ENCODE measurements at regions not wholly inside any gene's neighbourhood (a gene's known extent, or its start where the extent isn't known, plus 50 kb on each side); places are given as distances from the start of the nearest gene placed in this dataset.
A peak's percentile ranks its signal among the peaks of the same experiment; 100 is the strongest.
"Not testable (repeated sequence)": the region's sequence is repeated elsewhere in the genome, so short reads cannot be mapped to it uniquely, and the experiment has no call there.

GRCh38 chr2:47720036-47720435, 62.9 kb upstream of the MSH6 start:
- peak; percentile 38 for DNase-seq (ENCODE audit: low read depth)
- TF ChIP-seq, protein P1, sequence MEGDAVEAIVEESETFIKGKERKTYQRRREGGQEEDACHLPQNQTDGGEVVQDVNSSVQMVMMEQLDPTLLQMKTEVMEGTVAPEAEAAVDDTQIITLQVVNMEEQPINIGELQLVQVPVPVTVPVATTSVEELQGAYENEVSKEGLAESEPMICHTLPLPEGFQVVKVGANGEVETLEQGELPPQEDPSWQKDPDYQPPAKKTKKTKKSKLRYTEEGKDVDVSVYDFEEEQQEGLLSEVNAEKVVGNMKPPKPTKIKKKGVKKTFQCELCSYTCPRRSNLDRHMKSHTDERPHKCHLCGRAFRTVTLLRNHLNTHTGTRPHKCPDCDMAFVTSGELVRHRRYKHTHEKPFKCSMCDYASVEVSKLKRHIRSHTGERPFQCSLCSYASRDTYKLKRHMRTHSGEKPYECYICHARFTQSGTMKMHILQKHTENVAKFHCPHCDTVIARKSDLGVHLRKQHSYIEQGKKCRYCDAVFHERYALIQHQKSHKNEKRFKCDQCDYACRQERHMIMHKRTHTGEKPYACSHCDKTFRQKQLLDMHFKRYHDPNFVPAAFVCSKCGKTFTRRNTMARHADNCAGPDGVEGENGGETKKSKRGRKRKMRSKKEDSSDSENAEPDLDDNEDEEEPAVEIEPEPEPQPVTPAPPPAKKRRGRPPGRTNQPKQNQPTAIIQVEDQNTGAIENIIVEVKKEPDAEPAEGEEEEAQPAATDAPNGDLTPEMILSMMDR (conservative IDR thresholded peaks at IDR 0.05; ENCODE audit: control insufficient read depth, insufficient read depth, low read depth, low read length), result no peak

GRCh38 chr2:47719099-47719498, 63.8 kb upstream of the MSH6 start:
- DNase-seq (ENCODE audit: low read depth), result no peak
- TF ChIP-seq, protein P1 (conservative IDR thresholded peaks at IDR 0.05; ENCODE audit: control insufficient read depth, insufficient read depth, low read depth, low read length), result no peak
- H3K4me3 ChIP-seq (ENCODE audit: control insufficient read depth, low read depth, low read length), result no peak overlapping the region

More at GRCh38 chr2:47720036-47720435, 62.9 kb upstream of the MSH6 start:
- H3K4me3 ChIP-seq (ENCODE audit: control insufficient read depth, low read depth, low read length), result no peak overlapping the region

DNA sequence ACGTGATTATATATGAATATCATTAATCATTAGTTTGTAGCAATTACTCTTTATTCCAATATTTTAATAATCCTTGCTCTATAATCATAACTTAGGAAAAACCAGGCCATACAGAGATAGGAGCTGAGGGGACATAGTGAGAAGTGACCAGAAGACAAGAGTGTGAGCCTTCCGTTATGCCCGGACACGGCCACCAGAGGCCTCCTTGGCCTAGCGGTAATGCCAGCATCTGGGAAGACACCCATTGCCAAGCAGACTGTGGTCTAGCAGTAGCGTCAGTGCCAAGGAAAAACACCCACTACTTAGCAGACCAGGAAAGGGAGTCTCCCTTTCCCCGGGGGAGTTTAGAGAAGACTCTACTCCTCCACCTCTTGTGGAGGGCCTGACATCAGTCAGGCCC, 66.6 kb upstream of the MSH6 start:
- H3K4me3 ChIP-seq (ENCODE audit: control insufficient read depth, low read depth, low read length); DNase-seq (ENCODE audit: low read depth): not testable (repeated sequence)

- DNase-seq (ENCODE audit: low read depth), result no peak
- TF ChIP-seq, protein P1 (conservative IDR thresholded peaks at IDR 0.05; ENCODE audit: control insufficient read depth, insufficient read depth, low read depth, low read length), result no peak
- no peak overlapping the region for H3K4me3 ChIP-seq (ENCODE audit: control insufficient read depth, low read depth, low read length)
Observed at GRCh38 chr2:47715552-47715951, 67.4 kb upstream of the MSH6 start.

DNA sequence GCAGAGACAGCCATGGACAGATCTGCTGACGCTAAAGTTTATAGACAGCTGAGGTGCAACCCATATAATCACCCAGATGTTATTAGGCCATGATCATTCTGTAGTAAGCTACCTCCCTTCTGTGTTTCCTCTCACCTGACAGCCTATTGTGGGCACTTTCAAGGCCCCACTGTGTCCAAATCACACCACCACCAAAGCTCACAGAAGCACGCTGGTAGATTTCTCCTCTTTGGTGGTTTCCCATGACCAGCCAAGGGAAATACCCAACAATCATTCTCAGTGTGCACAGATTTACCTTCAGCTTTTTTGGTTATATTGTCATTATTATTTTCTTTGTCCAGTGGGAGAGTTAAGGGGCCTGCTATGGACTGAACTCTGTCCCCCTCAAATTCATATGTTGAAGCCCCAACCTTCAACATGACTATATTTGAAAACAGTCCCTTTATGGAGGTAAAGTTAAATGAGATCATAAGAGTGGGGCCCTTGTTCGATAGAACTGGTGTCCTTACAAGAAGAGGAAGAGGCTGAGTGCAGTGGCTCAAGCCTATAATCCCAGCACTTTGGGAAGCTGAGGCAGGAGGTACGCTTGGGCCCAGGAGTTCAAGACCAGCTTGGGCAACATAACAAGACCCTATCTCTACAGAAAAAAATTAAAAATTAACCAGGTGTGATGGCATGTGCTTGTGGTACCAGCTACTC, 74.0 kb upstream of the MSH6 start:
- TF ChIP-seq, protein P1 (conservative IDR thresholded peaks at IDR 0.05; ENCODE audit: control insufficient read depth, insufficient read depth, low read depth, low read length), result no peak
- no peak overlapping the region for H3K4me3 ChIP-seq (ENCODE audit: control insufficient read depth, low read depth, low read length)
- DNase-seq (ENCODE audit: low read depth), result no peak

- no peak overlapping the region for H3K4me3 ChIP-seq (ENCODE audit: control insufficient read depth, low read depth, low read length)
- DNase-seq (ENCODE audit: low read depth), result no peak
- TF ChIP-seq, protein P1 (conservative IDR thresholded peaks at IDR 0.05; ENCODE audit: control insufficient read depth, insufficient read depth, low read depth, low read length), result no peak
Observed at GRCh38 chr2:47704287-47704686, 78.7 kb upstream of the MSH6 start.

GRCh38 chr2:47699533-47700215, 83.3 kb upstream of the MSH6 start:
- TF ChIP-seq, protein P1 (conservative IDR thresholded peaks at IDR 0.05; ENCODE audit: control insufficient read depth, insufficient read depth, low read depth, low read length), result no peak
- H3K4me3 ChIP-seq (ENCODE audit: control insufficient read depth, low read depth, low read length), result no peak overlapping the region
- no peak for DNase-seq (ENCODE audit: low read depth)

GRCh38 chr2:47698436-47698972, 84.4 kb upstream of the MSH6 start:
- H3K4me3 ChIP-seq (ENCODE audit: control insufficient read depth, low read depth, low read length), result not testable (repeated sequence)
- peak; percentile 51 for DNase-seq (ENCODE audit: low read depth)

GRCh38 chr2:47697681-47698435, 85.1 kb upstream of the MSH6 start:
- not testable (repeated sequence) for H3K4me3 ChIP-seq (ENCODE audit: control insufficient read depth, low read depth, low read length); DNase-seq (ENCODE audit: low read depth)

All from fibroblast of mammary gland (primary cell).